ENCODE measurements at regions not wholly inside any gene's neighbourhood (a gene's known extent, or its start where the extent isn't known, plus 50 kb on each side); places are given as distances from the start of the nearest gene placed in this dataset.

DNA sequence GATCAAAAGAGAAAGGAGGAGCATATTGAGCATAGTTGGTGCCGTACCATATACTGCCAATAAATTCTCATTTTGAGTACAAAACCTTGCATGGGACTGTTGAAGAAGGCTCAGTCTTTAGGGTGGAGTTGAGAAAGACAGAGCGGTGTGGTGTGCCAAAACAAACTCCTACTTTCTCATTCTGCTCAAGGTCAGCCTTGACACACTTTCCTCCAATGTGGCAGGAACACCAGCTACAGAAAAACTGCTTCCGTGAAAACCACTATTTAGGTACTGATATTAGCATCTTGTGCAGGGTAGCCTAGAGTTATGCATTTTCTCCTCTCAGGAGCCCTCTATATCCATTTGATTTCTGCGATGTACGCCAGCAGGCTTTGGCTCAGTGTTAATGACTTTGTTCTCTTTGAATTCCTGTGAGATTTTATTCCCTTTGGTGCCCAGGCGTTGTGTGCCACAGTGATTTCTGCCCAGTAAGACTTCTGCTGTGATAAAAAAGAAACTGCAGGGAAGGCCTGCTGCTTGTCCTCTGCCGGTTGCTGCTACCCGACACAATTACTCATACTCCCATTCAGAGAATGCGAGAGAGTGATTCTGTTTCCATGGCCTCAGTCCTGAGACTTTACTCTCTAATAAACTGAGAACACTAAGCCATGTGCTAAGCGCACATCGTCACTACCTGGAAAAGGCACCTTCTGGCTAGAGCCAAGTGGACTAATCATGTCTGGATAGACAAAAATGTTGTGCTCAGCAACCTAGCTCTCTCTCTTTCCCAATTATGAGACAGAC is 88.3 kb upstream of the MDM1 start:
- H3K9ac ChIP-seq (ENCODE audit: low read depth, low read length, poor library complexity, severe bottlenecking), result no peak overlapping the region
- H3K27me3 ChIP-seq (ENCODE audit: insufficient read depth, low read length, poor library complexity, severe bottlenecking), result no peaks in the 10 kb centered on the region
- H3K4me2 ChIP-seq (ENCODE audit: low read depth, low read length, poor library complexity, severe bottlenecking), result no peak overlapping the region
- H3K9me3 ChIP-seq (ENCODE audit: insufficient read depth, low read depth, low read length), result no peaks in the 10 kb centered on the region
- H3K9me2 ChIP-seq (replicated peaks; ENCODE audit: low read depth, low read length), result no peaks in the 10 kb centered on the region
- H3K4me3 ChIP-seq (ENCODE audit: low read length, poor library complexity, severe bottlenecking), result no peak overlapping the region
- H2AFZ ChIP-seq (ENCODE audit: low read length), result no peak overlapping the region
- no peaks in the 10 kb centered on the region for H3K36me3 ChIP-seq (ENCODE audit: insufficient read depth, low read length)
- TF ChIP-seq EZH2phosphoT487 (IDR thresholded peaks at IDR 0.05; ENCODE audit: borderline replicate concordance), result no peak
- TF ChIP-seq, protein P1, sequence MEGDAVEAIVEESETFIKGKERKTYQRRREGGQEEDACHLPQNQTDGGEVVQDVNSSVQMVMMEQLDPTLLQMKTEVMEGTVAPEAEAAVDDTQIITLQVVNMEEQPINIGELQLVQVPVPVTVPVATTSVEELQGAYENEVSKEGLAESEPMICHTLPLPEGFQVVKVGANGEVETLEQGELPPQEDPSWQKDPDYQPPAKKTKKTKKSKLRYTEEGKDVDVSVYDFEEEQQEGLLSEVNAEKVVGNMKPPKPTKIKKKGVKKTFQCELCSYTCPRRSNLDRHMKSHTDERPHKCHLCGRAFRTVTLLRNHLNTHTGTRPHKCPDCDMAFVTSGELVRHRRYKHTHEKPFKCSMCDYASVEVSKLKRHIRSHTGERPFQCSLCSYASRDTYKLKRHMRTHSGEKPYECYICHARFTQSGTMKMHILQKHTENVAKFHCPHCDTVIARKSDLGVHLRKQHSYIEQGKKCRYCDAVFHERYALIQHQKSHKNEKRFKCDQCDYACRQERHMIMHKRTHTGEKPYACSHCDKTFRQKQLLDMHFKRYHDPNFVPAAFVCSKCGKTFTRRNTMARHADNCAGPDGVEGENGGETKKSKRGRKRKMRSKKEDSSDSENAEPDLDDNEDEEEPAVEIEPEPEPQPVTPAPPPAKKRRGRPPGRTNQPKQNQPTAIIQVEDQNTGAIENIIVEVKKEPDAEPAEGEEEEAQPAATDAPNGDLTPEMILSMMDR (conservative IDR thresholded peaks at IDR 0.05; ENCODE audit: low read length), result no peak
- peaks cover 11% of the 10 kb centered on the region for H3K4me1 ChIP-seq (ENCODE audit: insufficient read depth, low read length, poor library complexity, severe bottlenecking)
- H3F3A ChIP-seq (ENCODE audit: low read depth), result no peaks in the 10 kb centered on the region
- H4K20me1 ChIP-seq (ENCODE audit: insufficient read depth, low read length, poor library complexity, severe bottlenecking), result no peaks in the 10 kb centered on the region
- H3K79me2 ChIP-seq (ENCODE audit: insufficient read depth, low read length), result no peaks in the 10 kb centered on the region

DNA sequence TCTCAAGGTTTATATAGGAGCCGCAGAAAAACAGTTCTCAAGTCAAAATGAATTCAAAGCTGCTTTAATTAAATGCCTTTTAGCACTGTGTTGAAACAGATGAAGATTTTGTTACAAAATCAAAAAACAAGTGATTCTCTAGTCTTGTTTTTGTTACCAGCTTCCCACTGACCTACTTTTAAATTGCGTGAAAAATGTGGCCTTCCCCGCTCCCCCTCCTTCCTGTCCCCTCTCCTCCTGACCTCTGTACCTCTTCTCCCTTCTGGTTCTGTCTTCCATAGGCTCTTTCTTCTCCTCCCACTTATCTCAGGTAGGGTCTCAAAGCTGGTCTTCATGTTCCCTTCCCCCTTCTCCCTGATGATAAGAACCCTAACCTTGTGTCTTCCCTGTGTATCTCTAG is 90.0 kb upstream of the MDM1 start:
- H3K4me3 ChIP-seq (ENCODE audit: low read length, poor library complexity, severe bottlenecking), result no peak overlapping the region
- no peaks in the 10 kb centered on the region for H3K9me2 ChIP-seq (replicated peaks; ENCODE audit: low read depth, low read length)
- H2AFZ ChIP-seq (ENCODE audit: low read length), result no peak overlapping the region
- H3K79me2 ChIP-seq (ENCODE audit: insufficient read depth, low read length), result no peaks in the 10 kb centered on the region
- no peaks in the 10 kb centered on the region for H3K9me3 ChIP-seq (ENCODE audit: insufficient read depth, low read depth, low read length)
- TF ChIP-seq, protein P1 (conservative IDR thresholded peaks at IDR 0.05; ENCODE audit: low read length), result no peak
- TF ChIP-seq EZH2phosphoT487 (IDR thresholded peaks at IDR 0.05; ENCODE audit: borderline replicate concordance), result no peak
- H3K4me1 ChIP-seq (ENCODE audit: insufficient read depth, low read length, poor library complexity, severe bottlenecking), result peaks cover 4% of the 10 kb centered on the region
- H4K20me1 ChIP-seq (ENCODE audit: insufficient read depth, low read length, poor library complexity, severe bottlenecking), result no peaks in the 10 kb centered on the region
- no peak overlapping the region for H3K9ac ChIP-seq (ENCODE audit: low read depth, low read length, poor library complexity, severe bottlenecking)
- no peak overlapping the region for H3K4me2 ChIP-seq (ENCODE audit: low read depth, low read length, poor library complexity, severe bottlenecking)
- H3K27me3 ChIP-seq (ENCODE audit: insufficient read depth, low read length, poor library complexity, severe bottlenecking), result no peaks in the 10 kb centered on the region
- no peaks in the 10 kb centered on the region for H3K36me3 ChIP-seq (ENCODE audit: insufficient read depth, low read length)
- H3F3A ChIP-seq (ENCODE audit: low read depth), result no peaks in the 10 kb centered on the region

DNA sequence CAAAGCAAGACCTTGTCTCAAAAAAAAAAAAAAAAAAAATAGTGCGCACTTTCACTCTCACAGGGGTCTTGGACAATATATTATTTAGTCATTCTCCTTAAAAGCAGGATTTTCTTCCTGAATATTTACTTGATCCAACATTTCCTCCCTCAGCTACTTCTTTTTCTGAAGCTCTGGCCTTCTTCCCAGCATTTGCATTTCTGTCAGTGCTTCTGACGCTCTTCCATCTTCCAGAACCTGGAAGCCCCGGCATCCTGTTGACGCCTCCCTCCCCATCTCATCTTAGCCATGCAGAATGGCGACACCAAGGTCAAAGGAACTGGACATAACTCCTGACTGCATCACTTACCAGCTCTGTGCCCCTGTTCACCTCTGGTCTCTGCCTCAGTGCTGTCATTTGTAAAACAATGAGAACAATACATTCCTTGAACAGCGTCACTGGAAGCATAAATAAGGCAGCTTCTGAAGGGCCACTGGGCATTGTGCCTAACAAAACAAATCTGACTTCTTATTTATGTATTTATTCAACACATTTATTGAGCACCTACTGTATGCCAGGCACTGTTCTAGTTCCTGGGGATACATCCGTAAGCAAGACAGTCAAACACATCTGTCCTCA is 90.9 kb upstream of the MDM1 start:
- Histone ChIP-seq H3K9me2 (replicated peaks; ENCODE audit: low read depth, low read length) (no peaks in the 10 kb centered on the region), H3K4me1 (ENCODE audit: insufficient read depth, low read length, poor library complexity, severe bottlenecking) (peaks cover 4% of the 10 kb centered on the region), H3F3A (ENCODE audit: low read depth) (no peaks in the 10 kb centered on the region), H3K36me3 (ENCODE audit: insufficient read depth, low read length) (no peaks in the 10 kb centered on the region), H2AFZ (ENCODE audit: low read length) (no peak overlapping the region), H3K27me3 (ENCODE audit: insufficient read depth, low read length, poor library complexity, severe bottlenecking) (no peaks in the 10 kb centered on the region), H3K4me2 (ENCODE audit: low read depth, low read length, poor library complexity, severe bottlenecking) (no peak overlapping the region), H3K79me2 (ENCODE audit: insufficient read depth, low read length) (no peaks in the 10 kb centered on the region), H3K9ac (ENCODE audit: low read depth, low read length, poor library complexity, severe bottlenecking) (no peak overlapping the region), H4K20me1 (ENCODE audit: insufficient read depth, low read length, poor library complexity, severe bottlenecking) (no peaks in the 10 kb centered on the region), H3K4me3 (ENCODE audit: low read length, poor library complexity, severe bottlenecking) (no peak overlapping the region), H3K9me3 (ENCODE audit: insufficient read depth, low read depth, low read length) (no peaks in the 10 kb centered on the region)
- TF ChIP-seq, protein P1 (conservative IDR thresholded peaks at IDR 0.05; ENCODE audit: low read length), result no peak

All from Loucy (cell line).